HG03520 (cell line): ENCODE measurements at regions not wholly inside any gene's neighbourhood (a gene's known extent, or its start where the extent isn't known, plus 50 kb on each side); places are given as distances from the start of the nearest gene placed in this dataset.

ENCODE experiments used
- ATAC-seq: cut with Tn5 transposase; IDR thresholded peaks from one replicate; pipeline ENCODE4 v1.9.1; 2021; ENCODE audit warnings: mild to moderate bottlenecking, moderate library complexity; ENCODE audit not compliant: unreplicated experiment

DNA sequence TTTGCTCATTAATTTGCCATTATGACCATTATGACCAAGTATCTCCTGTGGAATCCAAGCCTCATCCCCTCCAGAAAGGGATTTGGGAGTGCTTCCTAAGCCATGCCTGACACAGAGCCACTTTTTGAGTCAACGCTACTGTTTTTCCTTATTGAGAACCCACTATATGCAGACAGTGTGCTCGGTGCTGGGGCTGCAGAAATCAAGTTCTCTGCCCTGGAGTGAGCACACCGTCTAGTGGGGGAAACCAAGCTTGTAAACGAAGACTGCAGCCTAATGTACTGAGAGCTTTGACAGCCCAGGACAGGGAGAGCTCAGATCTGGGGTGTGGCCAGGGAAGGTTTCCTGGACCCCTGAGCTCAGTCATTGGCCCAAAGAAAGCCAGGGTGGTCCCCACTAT, 111.0 kb downstream of the ENGASE start:
- ATAC-seq, result no peak

GRCh38 chr17:79184219-79184618, 109.6 kb downstream of the ENGASE start:
- no peak for ATAC-seq

GRCh38 chr17:79183293-79184158, 108.9 kb downstream of the ENGASE start:
- no peak for ATAC-seq

DNA sequence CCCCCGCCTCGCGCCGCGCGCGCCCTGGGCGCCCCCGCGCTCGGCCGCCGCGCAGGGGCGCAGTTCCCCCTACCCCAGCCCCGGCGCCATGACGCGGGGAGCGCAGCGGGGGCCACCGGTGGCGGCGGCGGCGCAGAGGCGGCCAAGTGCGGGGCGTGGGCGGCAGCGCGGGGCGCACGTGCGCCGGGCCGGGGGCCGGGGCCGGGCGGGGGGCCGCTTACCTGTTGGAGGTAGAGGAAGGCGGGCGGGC, 108.3 kb downstream of the ENGASE start:
- ATAC-seq, result no peak

DNA sequence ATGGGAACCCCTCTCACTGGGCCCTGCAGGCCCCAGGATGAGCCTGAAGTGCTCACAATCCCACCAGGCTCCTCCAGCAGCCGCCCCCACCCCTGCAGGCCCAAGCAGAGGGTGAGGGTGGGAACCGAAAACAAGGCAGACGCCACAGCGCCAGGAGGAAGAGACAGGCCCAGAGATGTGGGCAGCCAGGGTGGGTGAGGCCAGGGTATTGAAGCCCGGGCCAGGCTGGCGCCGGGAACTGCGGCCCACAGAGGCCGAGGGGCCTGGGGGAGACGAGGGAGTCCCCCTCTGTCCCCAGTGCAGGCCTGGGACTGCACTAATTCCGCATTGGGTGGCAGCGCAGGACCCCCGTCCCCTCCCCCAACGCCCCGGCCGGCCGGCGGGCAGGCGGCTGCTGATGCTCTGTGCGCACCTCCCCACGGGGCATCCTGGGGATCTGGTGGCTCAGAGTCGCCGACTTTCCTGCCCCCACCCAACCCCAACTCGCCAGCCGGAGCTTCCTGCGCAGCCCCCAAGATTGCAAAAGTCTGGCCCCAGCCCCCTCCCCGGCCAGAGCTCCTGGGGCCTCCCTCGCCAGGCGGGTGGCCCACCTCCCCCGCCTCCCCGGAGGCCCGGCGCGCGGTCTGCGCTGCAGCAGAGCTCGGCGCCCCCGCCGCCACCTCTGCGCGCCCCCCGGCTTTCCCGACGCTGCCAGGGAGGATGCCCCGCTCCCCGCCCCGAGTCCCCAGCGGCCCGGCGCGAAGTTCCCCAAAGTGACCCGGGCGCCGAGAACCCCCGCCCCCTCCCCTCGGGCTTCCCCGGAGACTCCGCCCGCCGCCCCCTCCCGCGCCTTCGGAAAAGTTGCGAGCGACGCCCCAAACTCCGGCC, 107.8 kb downstream of the ENGASE start:
- no peak for ATAC-seq

GRCh38 chr17:79180358-79181005, 105.9 kb downstream of the ENGASE start:
- no peak for ATAC-seq

- no peak for ATAC-seq
These were observed 104.7 kb downstream of the ENGASE start for GRCh38 chr17:79179334-79179733.

- no peak for ATAC-seq
These were observed 103.3 kb downstream of the ENGASE start for GRCh38 chr17:79177877-79178276.

GRCh38 chr17:79176792-79177601, 102.4 kb downstream of the ENGASE start:
- ATAC-seq, result no peak

DNA sequence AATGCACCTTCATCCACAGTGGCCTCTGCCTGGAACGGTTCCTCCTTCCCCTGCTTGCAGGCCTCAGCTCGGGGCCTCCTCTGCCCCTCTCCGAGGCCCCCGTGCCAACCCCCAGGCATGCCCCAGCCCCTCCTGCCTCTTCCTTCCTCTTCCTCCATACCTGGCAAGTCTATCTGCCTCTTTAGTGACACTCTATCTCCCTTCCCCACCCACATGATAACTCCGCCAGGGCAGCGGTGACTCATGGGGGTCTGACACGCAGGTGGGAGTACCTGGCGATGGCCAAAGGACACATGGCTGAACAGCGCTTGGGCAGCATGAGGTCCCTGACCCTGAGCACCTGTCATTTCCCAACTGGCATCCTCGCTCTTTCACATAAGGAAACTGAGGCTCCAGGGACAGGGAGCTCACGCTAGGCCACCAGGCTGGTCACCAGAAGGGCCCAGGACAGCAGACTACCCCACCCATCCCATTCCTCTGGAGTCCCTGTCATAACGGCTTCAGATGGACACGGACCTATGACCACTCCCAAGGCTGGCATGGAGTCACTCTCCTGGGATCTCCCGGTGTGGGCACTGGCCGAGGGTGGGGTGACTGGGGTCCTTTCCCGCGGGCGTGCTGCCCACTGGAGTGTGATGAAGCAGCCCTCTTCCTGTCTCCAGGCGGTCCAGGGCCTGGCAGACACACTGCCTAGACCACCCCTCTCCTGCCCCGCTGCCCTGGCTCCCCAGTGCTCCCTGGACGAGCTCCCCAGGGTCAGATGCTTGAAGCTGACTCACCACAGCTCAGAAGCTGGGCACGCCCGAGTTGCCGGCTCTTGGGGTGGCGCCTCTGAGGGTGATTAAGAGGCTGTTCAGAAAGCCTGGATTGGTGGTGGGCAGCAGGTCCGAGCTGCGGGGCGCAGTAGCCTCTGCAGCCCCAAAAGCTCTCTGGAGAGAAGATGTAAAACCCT, 100.6 kb downstream of the ENGASE start:
- no peak for ATAC-seq

DNA sequence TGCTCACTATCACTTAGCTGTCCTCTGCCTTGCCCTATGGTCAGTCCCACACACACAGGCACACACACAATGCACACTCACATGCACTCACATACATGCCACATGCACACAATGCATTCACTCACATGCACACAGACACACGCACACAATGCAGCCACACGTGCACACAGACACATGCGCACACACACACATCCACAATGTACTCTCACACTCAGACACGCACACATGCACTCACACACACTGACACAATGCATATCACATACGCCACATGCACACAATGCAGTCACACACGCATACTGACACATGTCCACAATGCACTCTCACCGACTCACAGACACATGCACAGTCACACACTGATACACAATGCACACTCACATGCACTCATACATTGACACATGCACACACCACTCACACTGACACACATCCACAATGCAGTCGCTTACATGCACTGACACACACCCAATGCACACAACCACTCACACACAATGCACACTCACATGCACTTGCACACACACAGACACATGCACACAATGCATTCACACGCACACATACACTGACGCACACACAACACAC, 99.7 kb downstream of the ENGASE start:
- no peak for ATAC-seq

- no peak for ATAC-seq
These were observed 96.6 kb downstream of the ENGASE start for GRCh38 chr17:79171188-79171587.

DNA sequence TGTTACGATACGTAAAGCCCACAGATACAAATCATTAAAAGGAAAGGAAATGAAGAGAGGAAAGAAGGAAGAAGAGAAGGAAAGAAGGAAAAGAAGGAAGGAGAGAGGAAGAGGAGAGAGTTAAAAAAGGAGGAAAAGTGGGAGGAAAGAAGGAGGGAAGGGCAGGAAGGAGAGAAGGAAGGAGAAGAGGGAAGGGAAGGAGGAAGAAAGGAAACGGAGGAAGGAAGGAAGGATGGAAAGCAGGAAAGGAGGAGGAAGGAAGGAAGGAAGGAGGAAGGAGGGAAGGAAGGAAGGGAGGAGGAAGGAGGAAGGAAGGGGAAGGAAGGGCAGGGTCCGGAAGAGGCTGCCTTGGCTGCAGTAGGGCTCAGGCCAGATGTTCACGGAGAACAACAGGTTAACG, 95.2 kb downstream of the ENGASE start:
- no peak for ATAC-seq

DNA sequence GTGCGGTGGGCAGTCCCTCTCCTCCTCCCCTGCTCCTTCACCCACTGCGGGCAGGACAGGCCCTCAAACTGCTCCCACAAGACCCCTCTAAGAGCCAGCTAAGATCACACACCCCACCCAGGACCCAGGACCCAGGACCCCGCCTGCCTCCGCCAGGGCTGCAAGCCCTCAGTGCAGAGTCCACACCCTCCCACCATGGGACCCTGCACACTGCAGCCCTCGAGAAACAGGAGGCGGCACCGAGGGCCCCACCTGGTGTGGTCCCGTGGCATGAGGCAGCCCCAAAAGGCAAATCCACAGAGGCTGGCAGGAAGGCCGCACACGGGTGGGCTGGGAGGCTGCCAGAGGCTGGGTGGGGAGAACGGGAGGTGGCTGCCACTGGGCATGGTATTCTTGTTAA, 94.7 kb downstream of the ENGASE start:
- no peak for ATAC-seq

GRCh38 chr17:79168486-79169055, 93.9 kb downstream of the ENGASE start:
- ATAC-seq, result no peak

- no peak for ATAC-seq
These were observed 92.9 kb downstream of the ENGASE start for GRCh38 chr17:79167486-79167885.

DNA sequence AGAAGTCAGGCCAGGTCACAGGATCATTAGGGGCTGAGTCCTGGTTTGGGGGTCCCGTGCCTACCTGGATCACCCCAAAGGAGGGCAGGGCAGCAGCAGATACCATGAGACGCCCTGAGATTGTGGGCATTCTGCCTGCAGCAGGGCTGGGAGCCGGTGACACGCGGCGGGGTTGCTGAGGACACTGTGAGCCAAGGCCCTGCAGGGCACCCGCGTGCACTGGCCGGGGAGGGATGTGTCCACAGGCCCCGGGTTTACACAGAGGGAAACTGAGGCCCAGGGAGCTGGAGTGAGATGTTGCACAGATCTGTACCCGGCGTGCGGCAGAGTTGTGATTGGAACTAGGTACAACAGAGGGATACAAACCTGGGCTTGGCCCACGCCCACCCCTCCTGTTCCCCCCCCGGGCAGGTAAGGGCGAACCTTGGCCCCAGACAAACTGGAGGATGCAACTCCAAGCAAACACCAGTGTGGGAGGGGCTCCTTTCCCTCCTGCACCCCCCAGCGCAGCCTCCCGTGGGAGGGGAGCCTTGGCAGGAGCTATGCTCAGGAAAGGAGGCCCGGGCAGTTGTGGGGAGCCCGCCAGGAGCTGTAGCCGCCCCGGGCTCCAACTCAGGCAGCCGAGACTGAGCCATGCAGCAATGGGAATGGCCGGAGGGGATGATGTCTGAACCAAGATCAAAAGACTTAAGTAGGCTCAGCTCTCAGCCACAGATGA, 91.3 kb downstream of the ENGASE start:
- no peak for ATAC-seq

DNA sequence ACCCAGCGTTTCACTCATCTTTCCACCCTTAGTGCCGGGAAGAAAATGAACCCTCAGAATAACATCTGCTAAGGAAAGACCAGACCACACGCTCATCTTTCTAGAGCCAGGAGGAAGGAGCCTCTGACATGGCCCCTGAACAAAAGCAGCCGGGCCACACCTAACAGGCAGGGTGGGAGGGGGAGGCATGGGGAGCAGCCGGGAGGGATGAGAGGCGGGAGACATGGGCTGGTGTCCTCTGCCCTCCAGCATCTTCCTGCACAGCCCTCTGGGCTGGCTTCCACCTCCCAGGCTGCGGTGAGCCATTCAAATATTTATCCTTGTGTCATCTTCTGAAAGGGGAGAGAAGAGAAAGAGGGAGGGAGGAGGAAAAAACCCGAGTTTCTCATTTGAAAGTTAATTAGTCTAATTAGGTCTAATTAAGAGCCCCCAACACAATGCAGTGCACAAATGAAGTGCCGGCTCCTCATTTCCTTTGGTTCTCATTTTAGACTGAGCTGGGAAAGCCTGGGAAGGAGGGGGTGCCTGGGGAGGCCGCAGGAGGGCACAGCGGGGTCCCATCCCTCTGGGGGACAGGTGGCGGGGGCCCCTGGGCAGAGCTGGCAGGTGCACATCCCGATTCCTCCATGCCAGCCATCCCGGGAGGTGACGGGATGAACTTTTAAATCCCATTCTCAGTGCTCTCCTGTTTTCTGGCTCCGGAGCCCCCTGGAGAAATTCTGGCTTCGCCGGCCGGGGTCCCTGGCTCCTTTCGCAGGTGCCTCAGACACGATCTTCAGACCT, 90.5 kb downstream of the ENGASE start:
- no peak for ATAC-seq
